ENCODE measurements at regions not wholly inside any gene's neighbourhood (a gene's known extent, or its start where the extent isn't known, plus 50 kb on each side); places are given as distances from the start of the nearest gene placed in this dataset.

DNA sequence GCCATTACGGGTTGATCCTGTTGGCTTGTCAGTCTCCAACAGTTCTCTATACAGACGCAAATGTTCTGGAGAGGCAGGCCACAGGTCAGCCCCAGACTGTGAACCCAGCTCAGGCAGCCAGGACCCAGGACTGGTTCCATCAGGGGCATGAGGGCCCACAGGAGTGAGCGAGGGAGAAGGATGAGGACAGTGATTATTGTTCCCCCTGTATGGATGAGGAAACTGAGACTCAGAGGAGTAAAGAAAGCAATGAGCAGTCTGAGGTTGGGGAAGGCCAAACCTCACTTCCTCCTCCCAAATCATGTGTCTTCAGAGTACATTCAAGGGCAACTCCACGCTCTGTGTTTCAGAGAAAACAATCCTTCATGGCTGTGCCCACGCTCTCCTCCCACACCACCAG lies 121.9 kb downstream of the RPLP1 start:
- DNase-seq (ENCODE audit: low read depth in 2 of 2, low spot score in 1 of 2): no peak

DNA sequence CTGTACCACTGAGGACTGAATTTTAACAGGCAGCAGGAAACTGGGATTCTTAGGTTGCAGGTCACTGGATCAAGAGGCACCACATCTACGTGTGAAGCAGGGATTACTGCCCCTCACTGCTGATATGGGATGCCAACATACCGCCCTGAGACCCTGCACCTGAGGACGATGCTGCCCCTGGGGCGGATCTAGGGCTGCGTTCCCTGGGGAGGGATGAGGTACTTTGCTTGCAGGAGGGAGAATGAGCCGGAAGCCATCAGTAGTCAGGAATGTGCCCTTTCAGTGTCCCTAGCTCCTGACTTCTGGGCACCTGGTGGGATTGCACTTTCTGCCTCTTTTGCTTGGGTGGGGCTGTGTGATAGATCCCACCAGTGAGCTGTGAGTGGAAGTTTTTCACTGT lies 122.8 kb downstream of the RPLP1 start:
- no peak for DNase-seq (ENCODE audit: low read depth in 2 of 2, low spot score in 1 of 2)

DNA sequence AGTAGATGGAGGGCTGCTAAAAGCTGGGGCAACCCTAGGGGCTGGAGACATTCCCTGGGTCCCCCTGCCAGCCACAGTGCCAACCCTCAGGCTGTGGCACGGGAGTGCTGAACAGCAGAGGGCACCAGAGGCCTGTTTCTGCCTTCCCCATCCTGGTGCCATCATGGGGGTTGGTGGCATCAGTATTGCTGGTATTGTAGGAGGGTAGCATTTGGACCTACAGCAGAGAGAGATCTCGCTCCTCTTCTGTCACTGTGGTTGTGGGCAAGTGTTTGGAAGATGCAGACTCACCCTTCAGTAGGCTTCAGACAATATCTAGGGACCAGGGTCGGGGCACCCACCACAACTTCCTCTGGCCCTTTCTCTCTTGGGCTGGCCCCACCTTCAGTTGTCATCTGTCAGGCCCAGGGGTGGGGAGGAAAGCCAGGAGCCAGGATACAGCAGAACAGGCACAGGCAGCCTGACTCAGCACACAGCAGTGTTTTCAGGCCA lies 123.5 kb downstream of the RPLP1 start:
- peak; percentile 27 to 51 for DNase-seq (ENCODE audit: low read depth in 2 of 2, low spot score in 1 of 2)

DNA sequence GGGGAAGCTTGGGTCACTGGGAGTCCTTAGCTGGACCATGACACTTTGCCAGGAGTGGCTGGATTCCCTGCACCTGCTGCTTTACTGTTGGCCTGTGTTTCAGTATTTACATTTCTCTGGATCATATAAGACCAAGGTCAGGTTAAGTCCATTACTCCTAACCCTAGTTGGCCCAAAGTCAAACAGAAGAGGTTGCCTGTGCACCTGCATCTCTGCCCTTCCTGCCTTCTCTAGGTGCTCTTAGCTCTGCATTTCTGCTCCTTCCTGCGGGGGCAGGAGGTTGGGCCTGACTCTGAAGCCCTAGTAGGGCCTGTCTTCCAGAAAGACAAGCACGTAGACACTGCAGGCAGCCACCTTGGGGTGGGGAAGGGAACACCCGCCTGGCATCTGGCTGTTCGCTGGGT lies 124.3 kb downstream of the RPLP1 start:
- DNase-seq (ENCODE audit: low read depth in 2 of 2, low spot score in 1 of 2): no peak

DNA sequence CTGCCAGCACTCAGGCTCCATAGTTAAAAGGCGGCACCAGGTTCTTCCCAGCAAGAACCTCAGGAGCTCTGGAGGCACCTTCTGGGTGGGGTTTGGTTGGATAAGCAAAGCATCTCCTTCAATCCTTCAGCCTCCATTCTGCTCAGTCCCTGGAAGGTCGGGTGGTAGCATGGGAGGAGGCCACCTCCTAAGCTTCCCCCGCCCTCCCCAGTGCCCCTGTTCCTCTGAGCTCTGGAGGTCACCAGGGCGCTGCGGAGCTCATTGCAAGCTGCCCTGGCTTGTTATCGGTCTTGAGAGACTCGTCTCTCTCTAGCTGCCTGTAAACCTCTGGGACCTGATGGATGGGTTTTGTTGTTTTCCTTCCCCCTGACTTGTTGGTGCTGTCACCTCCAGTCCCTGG lies 124.8 kb downstream of the RPLP1 start:
- no peak for DNase-seq (ENCODE audit: low read depth in 2 of 2, low spot score in 1 of 2)

DNA sequence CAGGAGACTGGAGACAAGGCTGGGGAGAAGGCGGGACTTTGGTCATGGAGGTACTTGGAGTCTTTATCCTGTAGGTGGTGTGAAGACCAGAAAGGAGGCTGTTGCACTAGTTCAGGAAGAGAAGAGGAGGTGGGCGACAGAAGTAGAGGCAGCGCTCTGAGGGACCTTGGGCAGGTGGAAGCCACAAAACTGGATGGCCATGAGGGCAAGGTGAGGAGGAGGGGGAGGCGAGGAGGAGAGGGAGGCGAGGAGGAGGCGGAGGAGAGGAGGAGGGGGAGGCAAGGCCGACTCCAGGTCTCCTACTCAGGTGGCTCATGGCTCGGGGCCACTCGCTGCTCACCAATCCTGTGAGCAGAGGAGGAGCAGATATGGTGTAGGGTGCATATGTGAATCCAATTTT lies 125.6 kb downstream of the RPLP1 start:
- DNase-seq (ENCODE audit: low read depth in 2 of 2, low spot score in 1 of 2): no peak

DNA sequence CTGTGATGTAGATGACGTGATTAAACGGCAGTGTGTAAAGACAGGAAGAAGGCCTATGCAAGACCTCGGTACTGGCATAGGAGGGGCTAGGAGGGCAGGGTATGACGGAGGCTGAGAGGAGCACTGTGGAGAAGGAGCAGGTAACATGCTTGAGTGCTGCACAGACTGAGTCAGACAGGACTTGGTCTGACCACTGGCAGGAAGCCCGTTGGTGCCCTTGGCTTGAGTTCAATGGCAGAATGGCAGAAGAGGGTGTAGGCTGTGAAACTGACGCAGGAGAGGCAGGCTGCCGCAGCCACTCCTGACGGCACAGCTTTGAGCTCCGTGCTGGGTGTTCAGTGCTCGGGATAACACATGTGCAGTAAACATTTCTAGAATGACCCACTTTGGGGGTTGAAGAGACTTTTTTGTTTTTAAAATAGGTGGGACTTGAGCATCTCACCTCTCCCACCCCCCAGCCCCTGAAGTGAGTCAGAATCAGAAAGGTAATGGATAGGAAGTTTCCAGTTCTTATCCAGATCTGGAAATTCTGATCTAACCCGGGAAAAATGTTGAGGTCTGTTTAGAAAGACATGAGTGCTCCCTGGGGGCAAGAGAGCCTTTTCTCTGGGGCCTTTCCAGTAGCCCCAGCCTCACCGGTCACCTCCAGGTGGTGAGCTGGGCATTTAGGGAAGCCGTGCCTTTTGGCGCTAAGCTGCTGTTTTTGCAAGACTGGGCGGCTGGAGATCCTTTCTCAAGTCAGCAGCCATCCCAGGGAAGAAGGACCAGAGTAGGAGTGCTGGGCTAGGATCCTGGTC lies 126.4 kb downstream of the RPLP1 start:
- no peak for DNase-seq (ENCODE audit: low read depth in 2 of 2, low spot score in 1 of 2)

DNA sequence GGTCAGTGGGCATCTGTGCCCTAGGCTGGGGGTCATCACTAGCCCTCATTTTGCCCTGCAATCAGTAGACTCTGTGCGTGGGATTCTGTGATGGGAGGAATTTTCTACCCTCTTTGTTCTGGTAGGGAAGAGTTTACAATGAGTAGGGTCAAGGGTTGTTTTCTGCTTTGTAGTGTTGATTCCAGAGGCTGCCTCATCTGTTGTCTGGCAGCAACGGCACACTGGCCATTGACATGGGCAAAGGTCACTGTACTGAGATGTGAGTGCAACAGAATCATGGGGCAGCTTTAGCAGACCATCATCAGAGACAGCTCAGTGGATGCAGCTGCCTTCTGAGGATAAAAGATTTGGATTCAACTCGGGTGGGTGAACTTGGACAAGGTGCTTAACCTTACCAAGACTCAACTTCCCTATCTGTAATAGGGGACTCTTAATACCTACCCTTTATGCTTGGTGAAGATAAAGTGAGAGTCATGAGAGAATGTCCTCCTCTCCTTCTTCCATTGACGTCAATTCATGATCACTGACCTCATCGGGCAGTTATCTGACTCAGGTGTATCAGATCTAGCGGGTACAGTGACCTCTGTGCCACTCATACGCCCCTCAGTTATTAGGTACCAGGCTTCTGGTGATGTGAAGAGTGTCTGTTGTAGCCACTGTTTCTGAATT lies 127.5 kb downstream of the RPLP1 start:
- DNase-seq (ENCODE audit: low read depth in 2 of 2, low spot score in 1 of 2): no peak

DNA sequence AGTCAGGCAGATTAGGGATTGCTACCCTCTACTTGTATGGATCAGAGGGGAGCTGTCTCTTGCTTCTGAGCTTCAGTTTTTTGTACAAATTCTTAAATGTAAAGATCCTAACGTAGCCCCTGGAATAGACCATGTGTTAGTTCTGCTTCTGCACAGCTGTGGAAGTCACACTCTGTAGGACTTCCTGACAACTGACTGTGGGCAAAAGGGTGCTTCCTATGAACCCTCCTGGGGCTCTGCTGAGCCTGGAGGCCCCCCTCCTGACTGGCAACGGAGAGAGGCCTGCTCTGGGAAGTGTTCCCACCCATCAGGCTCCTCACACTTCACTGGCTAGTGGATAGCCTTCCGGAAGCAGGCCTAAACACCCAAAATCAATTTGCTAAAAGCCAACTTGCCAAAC lies 131.0 kb downstream of the RPLP1 start:
- DNase-seq (ENCODE audit: low read depth in 2 of 2, low spot score in 1 of 2): no peak

DNA sequence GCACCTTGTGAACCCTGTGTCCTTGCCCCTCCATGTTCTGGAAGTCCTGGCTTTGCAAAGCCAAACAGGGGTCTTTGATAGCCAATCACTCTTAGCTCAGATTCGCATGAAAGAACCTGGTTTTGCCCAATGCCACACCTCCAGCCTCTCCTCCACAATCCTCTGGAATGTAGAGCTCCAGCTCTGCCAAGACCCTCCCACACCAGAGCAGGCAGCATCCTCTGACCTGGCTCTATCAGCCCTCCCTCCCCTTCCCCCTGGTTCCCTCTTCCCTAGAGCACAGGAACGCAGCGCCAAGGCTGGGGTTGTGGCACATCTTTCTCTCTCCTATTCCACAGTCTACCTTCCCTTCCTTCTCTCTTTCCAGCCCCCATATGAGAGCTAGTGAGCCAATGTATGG lies 133.3 kb downstream of the RPLP1 start:
- DNase-seq (ENCODE audit: low read depth in 2 of 2, low spot score in 1 of 2): no peak

DNA sequence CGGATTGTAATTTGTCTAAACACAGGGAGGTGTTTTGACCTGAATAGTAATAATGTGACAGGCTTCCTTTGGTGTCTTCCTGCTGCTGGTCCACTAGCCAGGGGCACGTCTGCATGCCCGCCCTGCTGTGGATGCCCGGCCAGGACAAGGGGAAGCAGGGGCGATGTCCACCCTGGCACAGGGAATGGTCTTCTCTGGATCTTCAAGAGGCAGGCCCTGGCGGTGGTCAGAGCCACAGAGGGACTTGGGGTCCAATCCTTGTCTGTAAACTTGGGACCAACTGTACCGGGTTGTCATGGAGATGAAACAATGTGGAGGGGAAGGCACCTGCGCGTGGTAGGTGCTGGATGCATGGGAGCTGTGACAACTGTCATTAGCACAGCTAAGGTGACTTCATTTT lies 134.1 kb downstream of the RPLP1 start:
- no peak for DNase-seq (ENCODE audit: low read depth in 2 of 2, low spot score in 1 of 2)

DNA sequence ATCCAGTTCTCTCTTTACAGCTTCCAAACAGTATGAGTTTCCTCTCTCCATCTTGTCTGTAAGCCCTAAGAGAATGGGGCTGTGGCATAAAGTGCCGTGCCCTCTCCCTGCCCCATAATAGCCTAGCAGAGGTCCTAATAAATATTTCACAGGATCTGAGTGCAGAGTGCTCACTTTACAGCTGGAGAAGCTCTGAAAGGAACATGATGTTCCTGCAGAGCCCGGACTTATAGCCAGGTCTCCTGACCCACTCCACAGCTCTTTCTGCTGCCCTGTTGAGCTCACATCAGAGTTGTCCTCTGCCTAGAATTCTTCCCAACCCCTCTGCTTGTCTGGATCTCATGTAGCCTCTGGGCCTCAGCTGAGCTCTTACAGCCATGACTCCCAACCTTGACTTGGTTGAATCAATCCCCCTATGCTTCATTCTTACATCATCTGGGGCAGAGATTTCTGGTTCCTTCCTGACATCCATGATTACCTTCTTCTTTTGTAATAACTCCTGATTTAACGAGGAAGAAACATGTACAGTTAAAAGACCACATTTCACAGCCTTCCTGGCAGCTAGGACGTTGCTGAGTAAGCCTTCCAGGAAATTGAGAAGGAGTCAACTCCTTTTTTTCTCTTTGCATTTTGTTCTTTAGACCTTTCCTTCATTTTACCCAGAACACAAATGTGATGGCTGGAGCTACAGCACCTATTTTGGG lies 135.3 kb downstream of the RPLP1 start:
- DNase-seq (ENCODE audit: low read depth in 2 of 2, low spot score in 1 of 2): no peak

DNA sequence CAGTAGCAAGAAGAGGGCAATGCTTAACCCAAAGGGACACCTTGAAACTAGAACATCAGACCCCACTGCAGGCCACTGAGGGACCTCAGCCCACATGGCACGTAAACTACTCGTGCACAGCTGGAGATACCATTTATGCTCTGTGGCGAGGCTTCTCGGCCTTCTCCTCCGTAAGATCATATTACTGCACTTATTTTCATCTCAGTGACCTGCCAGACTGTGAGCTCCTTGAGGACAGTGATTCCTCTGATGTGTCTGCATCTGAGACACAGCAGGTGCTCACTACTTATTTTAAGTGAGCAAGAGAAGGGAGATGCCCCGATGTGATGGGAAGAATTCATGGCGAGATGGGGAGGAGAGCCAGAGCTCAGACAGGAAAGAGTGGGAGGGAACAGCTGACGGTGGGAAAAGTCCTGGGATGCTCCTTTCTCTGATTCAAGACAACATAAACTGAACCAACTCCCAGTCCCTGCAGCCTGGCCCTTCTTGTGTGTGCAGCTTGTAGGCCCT lies 137.6 kb downstream of the RPLP1 start:
- DNase-seq (ENCODE audit: low read depth in 2 of 2, low spot score in 1 of 2): no peak

DNA sequence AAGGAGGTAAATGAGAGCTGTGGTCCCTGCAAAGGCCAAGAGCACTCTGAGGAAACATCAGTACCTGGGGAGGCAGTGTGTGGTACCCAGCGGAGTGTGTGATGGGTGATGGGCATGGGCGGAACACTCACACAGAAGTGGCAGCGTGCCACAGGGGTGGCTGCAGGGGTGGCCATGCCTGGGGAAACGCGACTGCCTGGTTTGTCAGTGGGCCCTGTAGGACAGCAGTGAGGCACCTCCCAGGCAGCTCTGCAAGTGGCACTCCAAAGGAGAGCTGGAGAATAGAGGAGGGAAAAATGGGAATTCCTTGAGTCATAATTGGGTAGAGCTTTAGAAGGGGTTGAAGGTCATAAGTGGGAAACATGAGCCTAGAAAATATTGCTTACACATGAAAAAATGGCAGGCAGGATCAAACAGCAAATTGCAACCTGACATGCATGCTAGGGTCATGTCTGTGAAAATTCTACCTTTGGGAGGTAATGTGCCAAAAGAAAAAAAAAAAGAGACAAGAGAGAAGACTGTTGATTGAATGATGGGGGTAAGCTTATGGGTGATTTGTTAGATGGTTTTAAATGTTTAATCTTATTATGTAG lies 138.4 kb downstream of the RPLP1 start:
- no peak for DNase-seq (ENCODE audit: low read depth in 2 of 2, low spot score in 1 of 2)

DNA sequence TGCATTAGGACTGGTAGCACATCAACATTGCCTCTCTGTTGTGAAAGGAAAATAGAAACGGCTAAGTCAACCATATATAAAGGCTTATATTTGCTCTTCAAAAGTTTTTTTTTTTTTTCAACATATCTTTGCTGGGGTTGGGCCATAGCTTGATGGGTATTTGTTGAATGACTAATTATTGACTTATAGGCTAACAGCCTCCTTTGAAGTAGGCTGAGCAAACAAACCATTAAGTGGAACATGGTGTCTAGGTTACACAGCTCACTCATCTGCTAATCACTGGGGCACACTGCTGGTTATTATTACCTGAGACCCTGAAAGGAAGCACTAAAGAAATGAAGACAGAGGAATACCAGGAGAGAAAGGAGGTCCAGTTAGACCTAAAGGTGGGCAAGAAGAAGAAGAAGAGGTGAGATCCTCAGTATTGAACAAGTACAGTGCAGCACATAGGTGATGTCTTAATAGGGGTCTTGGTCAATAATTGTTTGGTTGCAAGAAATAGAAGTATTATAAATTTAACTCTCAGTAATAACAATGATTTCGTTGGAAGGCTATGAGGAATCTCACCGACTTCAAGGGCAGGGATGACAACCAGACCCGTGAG lies 139.4 kb downstream of the RPLP1 start:
- no peak for DNase-seq (ENCODE audit: low read depth in 2 of 2, low spot score in 1 of 2)

DNA sequence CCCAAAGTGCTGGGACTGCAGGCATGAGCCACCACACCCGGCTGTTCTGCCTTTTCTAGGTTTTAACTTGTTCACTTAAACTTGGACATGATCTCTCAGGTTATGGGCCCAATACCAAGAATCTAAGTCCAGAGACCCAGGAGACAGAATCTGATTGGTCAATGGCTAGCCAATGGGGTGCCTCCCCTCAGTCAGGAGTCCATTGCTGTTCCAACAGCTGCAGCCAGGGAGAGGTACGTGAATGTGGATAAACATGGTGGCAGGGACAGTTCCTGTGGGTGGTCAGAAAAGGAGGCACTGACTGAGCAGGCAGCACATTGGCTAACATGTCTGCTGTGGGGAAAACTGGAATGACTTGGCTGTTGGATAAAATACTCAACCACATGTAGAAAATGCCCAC lies 140.3 kb downstream of the RPLP1 start:
- DNase-seq (ENCODE audit: low read depth in 2 of 2, low spot score in 1 of 2): no peak

DNA sequence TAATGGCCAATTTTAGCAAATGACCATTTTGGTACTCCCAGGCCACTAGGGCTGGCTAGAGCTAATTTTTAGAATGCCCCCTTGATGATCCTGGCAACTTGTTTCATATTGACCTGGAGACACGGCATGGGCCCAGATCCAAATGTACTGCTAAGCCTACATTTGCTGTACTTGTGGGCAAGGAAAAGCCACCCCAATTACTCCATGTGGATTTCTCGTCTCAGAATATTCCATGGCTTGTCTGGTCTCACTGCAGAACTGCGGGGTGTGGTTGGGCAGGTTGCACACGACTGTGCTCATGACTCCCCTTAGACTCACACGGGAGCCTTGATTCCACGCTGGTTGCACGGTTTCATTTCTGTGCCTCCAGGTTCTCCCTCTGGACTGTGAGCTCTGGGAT lies 140.9 kb downstream of the RPLP1 start:
- DNase-seq (ENCODE audit: low read depth in 2 of 2, low spot score in 1 of 2): no peak

DNA sequence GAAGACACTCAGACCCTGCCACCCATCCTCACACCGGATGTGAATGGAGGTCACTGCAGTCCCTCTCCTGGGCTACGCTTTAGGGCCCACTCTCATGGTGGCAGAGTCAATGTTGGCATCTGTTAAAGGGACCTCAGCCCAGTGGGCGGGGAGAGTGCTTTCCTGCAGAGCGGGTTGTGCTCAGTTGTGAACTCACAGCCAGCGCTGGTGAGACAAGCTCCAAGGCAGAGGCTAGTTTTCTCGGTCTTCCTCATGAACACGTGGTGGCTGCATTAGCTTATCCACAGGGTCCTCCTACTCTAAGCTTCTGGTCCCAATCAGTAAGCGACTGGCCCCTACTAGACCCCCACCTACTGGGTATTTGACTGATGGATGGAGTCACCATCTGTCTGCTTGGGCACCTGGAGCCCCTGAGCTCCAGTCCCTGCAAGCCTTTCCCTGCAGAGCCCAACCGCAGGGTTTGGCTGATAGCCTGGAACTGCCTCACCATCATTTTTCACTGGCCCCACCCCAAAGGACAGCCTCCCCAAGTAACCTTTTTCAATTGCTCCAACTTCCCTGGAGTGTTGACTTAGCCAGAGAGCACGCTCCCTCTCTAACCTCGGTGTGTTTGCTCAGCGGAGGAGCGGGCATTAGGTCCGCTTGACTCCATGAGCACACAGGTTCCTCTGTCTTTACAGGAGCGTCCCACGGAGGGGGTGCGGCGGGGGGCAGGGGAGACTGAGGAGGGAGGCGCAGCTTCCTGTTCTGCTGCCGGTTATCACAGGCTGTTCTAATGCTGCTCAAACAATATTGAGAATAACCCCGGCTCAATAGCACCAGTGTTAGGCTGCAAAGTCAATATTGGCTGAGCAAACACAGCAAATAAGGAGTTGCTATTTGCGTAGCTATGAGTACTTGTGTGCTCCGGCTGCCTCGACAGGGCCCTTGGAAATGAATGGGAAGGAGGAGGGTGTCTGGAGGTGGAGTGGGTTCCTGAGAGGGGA lies 141.7 kb downstream of the RPLP1 start:
- DNase-seq (ENCODE audit: low read depth in 2 of 2, low spot score in 1 of 2): no peak

DNA sequence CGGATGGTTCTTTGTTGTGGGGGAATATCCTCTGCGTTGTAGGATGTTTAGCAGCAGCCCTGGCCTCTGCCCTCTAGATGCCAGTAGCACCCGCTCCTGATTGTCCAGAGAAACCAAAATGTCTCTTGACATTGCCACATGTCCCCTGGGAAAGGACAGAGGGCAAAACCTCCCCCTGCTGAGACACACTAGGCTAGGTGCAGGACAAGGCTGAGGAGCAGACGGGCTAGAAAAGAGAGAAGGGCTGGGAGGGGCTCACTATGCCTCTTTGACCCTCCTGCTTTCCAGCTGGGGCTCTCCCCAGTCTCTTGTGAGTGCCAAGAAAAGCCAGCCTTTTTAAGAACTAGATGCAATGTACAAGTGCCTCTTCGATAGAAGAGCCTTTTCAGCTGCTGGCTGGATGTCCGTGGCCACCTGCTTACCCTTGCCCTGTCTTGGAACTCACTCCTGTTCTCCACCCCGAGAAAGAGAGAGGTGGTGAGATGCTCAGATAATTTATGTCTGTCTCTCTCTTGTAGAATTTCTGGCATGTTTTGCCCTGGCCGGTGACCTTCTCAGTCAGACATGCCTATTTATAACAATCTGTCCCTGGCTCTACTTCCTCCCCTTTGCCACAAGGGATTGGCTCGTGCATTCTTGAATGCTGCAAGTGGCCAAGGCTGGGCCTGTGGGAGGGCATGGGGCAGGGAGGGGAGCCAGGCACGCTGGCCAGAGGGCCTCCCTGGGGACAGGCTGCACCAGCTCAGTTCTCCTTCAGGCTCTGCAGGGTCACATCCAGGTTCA lies 142.6 kb downstream of the RPLP1 start:
- DNase-seq (ENCODE audit: low read depth in 2 of 2, low spot score in 1 of 2): no peak

Measured in stimulated activated CD8-positive, alpha-beta memory T cell treated with anti-CD3 and anti-CD28 coated beads, Interleukin-4, amount 100 ng/mL, for 4 hours (primary cell).